ENCODE measurements at regions not wholly inside any gene's neighbourhood (a gene's known extent, or its start where the extent isn't known, plus 50 kb on each side); places are given as distances from the start of the nearest gene placed in this dataset.

- ATAC-seq: no peak
- Histone ChIP-seq H3K9me3 (no peaks in the 10 kb centered on the region), H3K36me3 (no peaks in the 10 kb centered on the region), H3K4me1 (peaks cover 0 to 3% (median 0%) of the 10 kb centered on the region in 4 donors), H3K27ac (no peak overlapping the region), H3K4me3 (no peak overlapping the region), H3K27me3 (no peaks in the 10 kb centered on the region)
- 78% methylated on average over 3 of the region's 3 CpGs for WGBS (ENCODE audit: insufficient coverage, low coverage, low lambda C conversion rate, missing lambda C conversion rate)
- TF ChIP-seq, protein P1, sequence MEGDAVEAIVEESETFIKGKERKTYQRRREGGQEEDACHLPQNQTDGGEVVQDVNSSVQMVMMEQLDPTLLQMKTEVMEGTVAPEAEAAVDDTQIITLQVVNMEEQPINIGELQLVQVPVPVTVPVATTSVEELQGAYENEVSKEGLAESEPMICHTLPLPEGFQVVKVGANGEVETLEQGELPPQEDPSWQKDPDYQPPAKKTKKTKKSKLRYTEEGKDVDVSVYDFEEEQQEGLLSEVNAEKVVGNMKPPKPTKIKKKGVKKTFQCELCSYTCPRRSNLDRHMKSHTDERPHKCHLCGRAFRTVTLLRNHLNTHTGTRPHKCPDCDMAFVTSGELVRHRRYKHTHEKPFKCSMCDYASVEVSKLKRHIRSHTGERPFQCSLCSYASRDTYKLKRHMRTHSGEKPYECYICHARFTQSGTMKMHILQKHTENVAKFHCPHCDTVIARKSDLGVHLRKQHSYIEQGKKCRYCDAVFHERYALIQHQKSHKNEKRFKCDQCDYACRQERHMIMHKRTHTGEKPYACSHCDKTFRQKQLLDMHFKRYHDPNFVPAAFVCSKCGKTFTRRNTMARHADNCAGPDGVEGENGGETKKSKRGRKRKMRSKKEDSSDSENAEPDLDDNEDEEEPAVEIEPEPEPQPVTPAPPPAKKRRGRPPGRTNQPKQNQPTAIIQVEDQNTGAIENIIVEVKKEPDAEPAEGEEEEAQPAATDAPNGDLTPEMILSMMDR (IDR thresholded peaks at IDR 0.05): no peak
- no peak for TF ChIP-seq POLR2A (IDR thresholded peaks at IDR 0.05)
- intact Hi-C loops (cut with DNase I): no loop called here
- no peak for DNase-seq
Measured at GRCh38 chr6:22825210-22825609, 255.8 kb downstream of the HDGFL1 start.

GRCh38 chr6:22826961-22827360, 257.6 kb downstream of the HDGFL1 start:
- TF ChIP-seq, protein P1 (IDR thresholded peaks at IDR 0.05): no peak
- no peak for TF ChIP-seq POLR2A (IDR thresholded peaks at IDR 0.05)
- H3K4me3 ChIP-seq: no peak overlapping the region
- H3K27ac ChIP-seq: no peak overlapping the region
- H3K36me3 ChIP-seq: no peaks in the 10 kb centered on the region
- intact Hi-C loops (cut with DNase I): no loop called here
- no peaks in the 10 kb centered on the region for H3K27me3 ChIP-seq
- DNase-seq: no peak
- 60% methylated on average over 2 of the region's 2 CpGs for WGBS (ENCODE audit: insufficient coverage, low coverage, low lambda C conversion rate, missing lambda C conversion rate)
- H3K9me3 ChIP-seq: no peaks in the 10 kb centered on the region
- ATAC-seq: no peak
- H3K4me1 ChIP-seq: peaks cover 0 to 3% (median 0%) of the 10 kb centered on the region in 4 donors

DNA sequence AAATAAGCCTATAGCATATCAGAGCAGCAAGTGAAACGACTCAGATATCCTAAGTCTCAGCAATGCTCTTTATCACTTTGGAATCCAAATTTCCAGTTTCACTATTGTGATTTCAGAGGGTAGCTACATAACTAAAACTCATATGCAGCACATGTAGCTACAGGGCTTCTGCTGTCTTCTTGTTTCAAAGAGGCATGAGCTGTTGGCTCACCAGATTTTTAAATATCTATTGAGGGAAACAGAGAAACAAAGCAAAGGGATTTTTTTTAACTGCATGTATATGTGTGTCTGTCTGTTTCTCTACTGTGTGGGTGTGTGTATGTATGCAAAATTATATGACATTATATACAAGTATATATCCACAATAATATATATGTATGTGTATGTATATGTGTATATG, 258.4 kb downstream of the HDGFL1 start:
- intact Hi-C loops (cut with DNase I): no loop called here
- Histone ChIP-seq H3K4me1 (peaks cover 0 to 3% (median 0%) of the 10 kb centered on the region in 4 donors), H3K4me3 (no peak overlapping the region), H3K27ac (no peak overlapping the region), H3K27me3 (no peaks in the 10 kb centered on the region), H3K9me3 (no peaks in the 10 kb centered on the region), H3K36me3 (no peaks in the 10 kb centered on the region)
- TF ChIP-seq, protein P1 (IDR thresholded peaks at IDR 0.05): no peak
- TF ChIP-seq POLR2A (IDR thresholded peaks at IDR 0.05): no peak
- ATAC-seq: peak in 1 of 4 donors; percentile 22
- DNase-seq: no peak
- WGBS (ENCODE audit: insufficient coverage, low coverage, low lambda C conversion rate, missing lambda C conversion rate): 6% methylated on average over 1 of the region's 1 CpG

GRCh38 chr6:22828179-22829062, 259.1 kb downstream of the HDGFL1 start:
- Histone ChIP-seq H3K4me3 (no peak overlapping the region), H3K27ac (peak overlapping the region in 1 of 3 donors; percentile 22), H3K36me3 (no peaks in the 10 kb centered on the region), H3K4me1 (peaks cover 0 to 3% (median 0%) of the 10 kb centered on the region in 4 donors), H3K9me3 (no peaks in the 10 kb centered on the region), H3K27me3 (no peaks in the 10 kb centered on the region)
- WGBS (ENCODE audit: insufficient coverage, low coverage, low lambda C conversion rate, missing lambda C conversion rate): 30% methylated on average over 13 of the region's 13 CpGs
- intact Hi-C loops (cut with DNase I): no loop called here
- TF ChIP-seq, protein P1 (IDR thresholded peaks at IDR 0.05): peak; percentile 55 to 69 (median 61)
- no peak for TF ChIP-seq POLR2A (IDR thresholded peaks at IDR 0.05)
- ATAC-seq: peak; percentile 82 to 91 (median 89)
- peak in 2 of 3 donors; percentile 25 to 46 for DNase-seq

Measured in right lobe of liver (tissue), 6 donors.